Esophagus muscularis mucosa (tissue), 4 donors: ENCODE measurements at regions not wholly inside any gene's neighbourhood (a gene's known extent, or its start where the extent isn't known, plus 50 kb on each side); places are given as distances from the start of the nearest gene placed in this dataset.

Experiments used
- DNase-seq: peaks from one replicate; pipeline ENCODE4 v3.0.0-alpha.2; 2017; ENCODE audit errors: extremely low spot score
- H3K27ac ChIP-seq, 4 donors: fragments of 200-600 bp; sonication (generic); replicated peaks in 1 of 4; 1 replicate in 3 of 4; 2 replicates in 1 of 4; pipeline ENCODE4 v1.5.1; 2016 to 2019; ENCODE audit warnings: mild to moderate bottlenecking in 1 of 4
- H3K27me3 ChIP-seq, 4 donors: fragments of 200-600 bp; sonication (generic); one replicate each; pipeline versions ENCODE4 v1.5.1 to v1.6.0; 2016 to 2019
- H3K36me3 ChIP-seq, 4 donors: fragments of 200-600 bp; sonication (generic); one replicate each; pipeline ENCODE4 v1.5.1; 2016 to 2019
- H3K4me1 ChIP-seq, 4 donors: fragments of 200-600 bp; sonication (generic); one replicate each; pipeline ENCODE4 v1.5.1; 2016 to 2019
- H3K4me3 ChIP-seq, 4 donors: fragments of 200-600 bp; sonication (generic); 1 replicate in 2 of 4; 2 replicates in 2 of 4; pipeline ENCODE4 v1.5.1; 2016 to 2019; ENCODE audit warnings: mild to moderate bottlenecking in 4 of 4, moderate library complexity in 1 of 4
- H3K9me3 ChIP-seq, 4 donors: fragments of 200-600 bp; sonication (generic); 1 replicate in 3 of 4; 2 replicates in 1 of 4; pipeline ENCODE4 v1.5.1; 2016 to 2019
- EP300 ChIP-seq: sonication (generic); formaldehyde crosslinking; IDR thresholded peaks from one replicate; pipeline ENCODE4 v1.6.1; 2017; ENCODE audit warnings: antibody characterized with exemption
- POLR2A ChIP-seq: fragments of 450-650 bp; IDR thresholded peaks from one replicate; pipeline ENCODE4 v1.6.1; 2017; ENCODE audit warnings: antibody characterized with exemption, moderate library complexity, mild to moderate bottlenecking, low read depth
- POLR2AphosphoS5 ChIP-seq, 2 donors: sonication (generic); formaldehyde crosslinking; IDR thresholded peaks; one replicate each; pipeline ENCODE4 v1.6.1; 2017; ENCODE audit warnings: antibody characterized with exemption in 2 of 2
- WGBS: methylation state at CpG from one replicate; pipeline ENCODE4 v1.1.5; 2018; 5-methylcytosine and 5-hydroxymethylcytosine counted together
- intact Hi-C: fragments of 100-400 bp; cut with DNase I; formaldehyde crosslinking; loops from one replicate; pipeline ENCODE4 v1.15.1; 2023
- TF ChIP-seq, protein P1 (sequence below), 3 experiments: fragments of 200-600 bp in 2 of 3; fragments of 450-650 bp in 1 of 3; sonication (generic) in 2 of 3; IDR thresholded peaks; one replicate each; pipeline ENCODE4 v1.5.1; 2017 to 2019; ENCODE audit warnings: antibody characterized with exemption in 3 of 3, mild to moderate bottlenecking in 2 of 3, moderate library complexity in 1 of 3

DNA sequence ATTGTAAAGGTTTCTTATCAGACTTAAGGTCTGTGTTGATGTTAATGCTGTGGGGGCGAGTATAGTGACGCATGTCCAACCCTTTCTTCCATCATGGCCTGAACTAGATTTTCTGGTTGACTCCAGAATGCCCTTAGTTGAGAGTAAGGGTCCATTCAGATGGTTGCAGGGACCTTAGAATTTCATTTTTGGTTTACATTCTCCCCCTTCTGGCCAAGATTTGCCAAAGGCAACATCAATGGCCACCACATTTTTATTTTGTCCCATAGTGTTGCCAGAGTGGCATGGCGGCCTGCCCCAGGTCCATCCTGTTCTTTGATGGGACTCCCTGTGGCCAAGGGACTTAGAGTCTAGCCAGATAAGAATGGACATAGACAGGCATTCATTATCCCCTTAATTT, 368.5 kb downstream of the GPM6A start:
- Histone ChIP-seq H3K27ac (no peak overlapping the region), H3K27me3 (no peaks in the 10 kb centered on the region), H3K4me3 (no peak overlapping the region), H3K4me1 (no peaks in the 10 kb centered on the region), H3K9me3 (no peaks in the 10 kb centered on the region), H3K36me3 (no peaks in the 10 kb centered on the region)
- intact Hi-C loops: no loop called here
- no peak for DNase-seq
- 93% methylated on average over 2 of the region's 3 CpGs for WGBS
- TF ChIP-seq, protein P1, sequence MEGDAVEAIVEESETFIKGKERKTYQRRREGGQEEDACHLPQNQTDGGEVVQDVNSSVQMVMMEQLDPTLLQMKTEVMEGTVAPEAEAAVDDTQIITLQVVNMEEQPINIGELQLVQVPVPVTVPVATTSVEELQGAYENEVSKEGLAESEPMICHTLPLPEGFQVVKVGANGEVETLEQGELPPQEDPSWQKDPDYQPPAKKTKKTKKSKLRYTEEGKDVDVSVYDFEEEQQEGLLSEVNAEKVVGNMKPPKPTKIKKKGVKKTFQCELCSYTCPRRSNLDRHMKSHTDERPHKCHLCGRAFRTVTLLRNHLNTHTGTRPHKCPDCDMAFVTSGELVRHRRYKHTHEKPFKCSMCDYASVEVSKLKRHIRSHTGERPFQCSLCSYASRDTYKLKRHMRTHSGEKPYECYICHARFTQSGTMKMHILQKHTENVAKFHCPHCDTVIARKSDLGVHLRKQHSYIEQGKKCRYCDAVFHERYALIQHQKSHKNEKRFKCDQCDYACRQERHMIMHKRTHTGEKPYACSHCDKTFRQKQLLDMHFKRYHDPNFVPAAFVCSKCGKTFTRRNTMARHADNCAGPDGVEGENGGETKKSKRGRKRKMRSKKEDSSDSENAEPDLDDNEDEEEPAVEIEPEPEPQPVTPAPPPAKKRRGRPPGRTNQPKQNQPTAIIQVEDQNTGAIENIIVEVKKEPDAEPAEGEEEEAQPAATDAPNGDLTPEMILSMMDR (IDR thresholded peaks at IDR 0.05): no peak
- no peak for TF ChIP-seq POLR2AphosphoS5 (IDR thresholded peaks at IDR 0.05)
- no peak for TF ChIP-seq EP300
- TF ChIP-seq POLR2A: no peak

DNA sequence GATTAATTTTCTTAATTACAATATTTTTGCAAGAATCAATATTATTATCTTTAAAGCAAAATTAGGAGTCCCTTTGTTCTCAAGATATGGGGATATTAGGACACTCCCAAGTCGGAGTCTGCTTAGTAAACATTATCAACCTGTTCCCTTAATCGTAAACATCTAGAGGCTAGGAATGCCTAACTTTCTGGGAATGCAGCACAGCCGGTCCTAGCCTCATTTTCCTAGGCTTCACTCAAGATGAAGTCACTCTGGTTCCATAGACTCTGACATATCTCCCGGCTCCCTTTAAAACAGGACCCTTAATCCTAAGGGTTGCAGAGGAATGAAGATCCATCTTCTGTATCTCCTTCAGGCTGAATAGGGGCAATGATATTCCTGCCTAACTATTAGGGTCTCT, 367.6 kb downstream of the GPM6A start:
- Histone ChIP-seq H3K27me3 (no peaks in the 10 kb centered on the region), H3K9me3 (no peaks in the 10 kb centered on the region), H3K36me3 (no peaks in the 10 kb centered on the region), H3K4me3 (no peak overlapping the region), H3K27ac (no peak overlapping the region), H3K4me1 (no peaks in the 10 kb centered on the region)
- 81% methylated on average over 4 of the region's 4 CpGs for WGBS
- intact Hi-C loops: no loop called here
- DNase-seq: no peak
- TF ChIP-seq POLR2AphosphoS5 (IDR thresholded peaks at IDR 0.05) (no peak), EP300 (no peak), POLR2A (no peak)
- TF ChIP-seq, protein P1 (IDR thresholded peaks at IDR 0.05): no peak

DNA sequence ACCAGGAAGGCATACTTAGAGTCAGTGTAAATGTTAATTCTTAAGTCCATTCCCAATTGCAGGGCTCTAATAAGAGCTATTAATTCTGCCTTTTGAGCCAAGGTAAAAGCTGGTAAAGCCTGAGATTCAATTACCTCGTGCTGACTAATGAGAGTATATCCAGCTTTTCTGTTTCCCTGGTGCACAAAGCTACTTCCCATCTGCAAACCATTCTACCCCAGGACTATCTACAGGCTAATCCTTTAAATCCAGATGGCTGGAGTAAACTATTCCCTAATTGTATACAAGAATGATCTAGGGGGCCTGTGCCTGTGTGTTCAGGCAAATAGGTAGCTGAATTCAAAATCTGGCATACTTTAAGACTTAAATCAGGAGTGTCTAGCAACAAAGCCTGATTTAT, 365.0 kb downstream of the GPM6A start:
- intact Hi-C loops: no loop called here
- Histone ChIP-seq H3K27me3 (no peaks in the 10 kb centered on the region), H3K4me1 (no peaks in the 10 kb centered on the region), H3K36me3 (no peaks in the 10 kb centered on the region), H3K4me3 (no peak overlapping the region), H3K27ac (no peak overlapping the region), H3K9me3 (no peaks in the 10 kb centered on the region)
- no peak for DNase-seq
- 60% methylated on average over 1 of the region's 1 CpG for WGBS
- TF ChIP-seq, protein P1 (IDR thresholded peaks at IDR 0.05): no peak
- TF ChIP-seq EP300 (no peak), POLR2AphosphoS5 (IDR thresholded peaks at IDR 0.05) (no peak), POLR2A (no peak)

DNA sequence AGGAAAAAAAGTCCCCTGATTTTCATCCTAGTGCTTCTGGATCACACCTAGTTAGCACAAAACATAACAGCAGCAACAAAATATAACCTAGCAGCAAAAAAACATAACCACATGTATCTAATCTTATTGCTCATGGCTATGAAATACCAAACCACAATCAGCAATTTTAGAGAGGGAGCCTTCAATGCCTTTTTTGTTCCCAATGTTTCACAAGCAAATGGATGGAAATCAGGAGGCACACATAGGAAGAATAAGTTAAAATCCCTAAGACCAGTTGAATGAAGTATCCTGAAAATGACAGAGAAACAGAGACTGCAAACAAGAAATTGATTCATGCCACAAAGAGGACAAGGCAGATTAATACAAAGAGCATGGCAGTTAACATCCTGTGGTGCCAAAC, 361.6 kb downstream of the GPM6A start:
- no peak overlapping the region for H3K4me3 ChIP-seq
- no peak for DNase-seq
- intact Hi-C loops: no loop called here
- peaks cover 0 to 8% (median 7%) of the 10 kb centered on the region in 4 donors for H3K9me3 ChIP-seq
- TF ChIP-seq POLR2AphosphoS5 (IDR thresholded peaks at IDR 0.05) (no peak), POLR2A (no peak), EP300 (no peak)
- TF ChIP-seq, protein P1 (IDR thresholded peaks at IDR 0.05): no peak
- no peak overlapping the region for H3K27ac ChIP-seq
- H3K27me3 ChIP-seq: no peaks in the 10 kb centered on the region
- H3K4me1 ChIP-seq: no peaks in the 10 kb centered on the region
- H3K36me3 ChIP-seq: no peaks in the 10 kb centered on the region

DNA sequence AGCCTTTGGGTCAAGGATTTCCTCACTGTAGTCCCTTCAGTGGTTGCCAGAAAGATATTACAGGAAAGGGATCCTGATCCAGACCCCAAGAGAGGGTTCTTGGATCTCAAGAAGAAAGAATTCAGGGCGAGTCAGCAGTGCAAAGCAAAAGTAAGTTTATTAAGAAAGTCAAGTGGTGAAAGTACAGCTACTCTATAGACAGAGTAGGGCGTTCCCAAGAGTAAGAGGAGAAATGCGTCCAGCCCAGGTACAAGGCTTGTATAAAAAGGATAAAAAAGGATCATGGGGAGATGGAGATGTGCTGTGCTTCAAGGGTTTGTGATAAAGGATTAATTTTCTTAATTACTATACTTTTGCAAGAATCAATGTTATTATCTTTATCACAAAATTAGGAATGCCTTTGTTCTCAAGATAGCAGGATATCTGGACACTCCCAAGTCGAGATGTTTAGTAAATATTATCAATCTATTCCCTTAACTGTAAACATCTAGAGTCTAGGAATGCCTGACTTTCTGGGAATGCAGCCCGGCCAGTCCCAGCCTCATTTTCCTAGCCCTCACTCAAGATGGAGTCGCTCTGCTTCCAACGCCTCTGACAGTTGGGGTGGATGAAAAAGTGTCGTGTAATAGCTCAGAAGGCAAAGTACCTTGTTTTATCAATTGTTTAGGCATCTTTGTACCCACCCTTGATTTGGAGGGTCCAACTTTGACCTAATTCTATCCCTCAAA, 360.7 kb downstream of the GPM6A start:
- no peak for TF ChIP-seq EP300
- Histone ChIP-seq H3K4me1 (no peaks in the 10 kb centered on the region), H3K9me3 (peaks cover 0 to 10% (median 7%) of the 10 kb centered on the region in 4 donors), H3K27me3 (no peaks in the 10 kb centered on the region), H3K4me3 (no peak overlapping the region), H3K36me3 (no peaks in the 10 kb centered on the region), H3K27ac (no peak overlapping the region)
- DNase-seq: no peak
- intact Hi-C loops: no loop called here
- WGBS: 75% methylated on average over 8 of the region's 8 CpGs
